GM12891 (cell line): ENCODE measurements at regions not wholly inside any gene's neighbourhood (a gene's known extent, or its start where the extent isn't known, plus 50 kb on each side); places are given as distances from the start of the nearest gene placed in this dataset.

ENCODE experiments used
- PAX5 ChIP-seq: IDR thresholded peaks from 2 replicates; pipeline ENCODE4 v1.6.1; 2011; ENCODE audit warnings: low read length, moderate library complexity, mild to moderate bottlenecking; ENCODE audit not compliant: insufficient read depth, severe bottlenecking
- POLR2A ChIP-seq: IDR thresholded peaks from 2 replicates; pipeline ENCODE4 v1.6.1; 2011; ENCODE audit warnings: low read depth, low read length, control low read depth
- POLR2AphosphoS5 ChIP-seq: IDR thresholded peaks from 2 replicates; pipeline ENCODE4 v1.6.1; 2011; ENCODE audit warnings: low read depth, low read length, control low read depth
- SPI1 ChIP-seq: IDR thresholded peaks from 2 replicates; pipeline ENCODE4 v1.6.1; 2011; ENCODE audit warnings: low read depth, low read length, control low read depth
- TAF1 ChIP-seq: IDR thresholded peaks from 2 replicates; pipeline ENCODE4 v1.6.1; 2011; ENCODE audit warnings: low read depth, low read length, control low read depth

GRCh38 chr5:107169867-107170266 is 500.9 kb downstream of the EFNA5 start:
- TF ChIP-seq POLR2AphosphoS5 (no peak), POLR2A (no peak), TAF1 (no peak), PAX5 (no peak), SPI1 (no peak)
